CD14-positive monocyte (primary cell): ENCODE measurements at regions not wholly inside any gene's neighbourhood (a gene's known extent, or its start where the extent isn't known, plus 50 kb on each side); places are given as distances from the start of the nearest gene placed in this dataset.

Source experiments
- DNase-seq, 3 donors: peaks; one replicate each; pipeline ENCODE4 v3.0.0-alpha.2; 2011 to 2022
- H2AFZ ChIP-seq: 2 replicates; pipeline ENCODE4 v1.6.0; 2012; ENCODE audit warnings: mild to moderate bottlenecking, low read depth, low read length, inconsistent platforms; ENCODE audit not compliant: insufficient read depth, poor library complexity, severe bottlenecking
- H3K27ac ChIP-seq, 2 donors: 1 replicate in 1 of 2; 2 replicates in 1 of 2; pipeline ENCODE4 v1.5.1; 2012 to 2013; ENCODE audit warnings: low read length in 2 of 2, control low read depth in 1 of 2, inconsistent platforms in 1 of 2, low read depth in 1 of 2, mild to moderate bottlenecking in 1 of 2
- H3K27me3 ChIP-seq, 2 donors: one replicate each; pipeline versions ENCODE4 v1.6.0 to v1.6.1; 2011 to 2013; ENCODE audit warnings: low read length in 2 of 2; ENCODE audit not compliant: control insufficient read depth in 2 of 2, insufficient read depth in 2 of 2
- H3K36me3 ChIP-seq, 2 donors: replicated peaks in 1 of 2; 1 replicate in 1 of 2; 2 replicates in 1 of 2; pipeline versions ENCODE4 v1.5.1 to v1.6.1; 2012 to 2013; ENCODE audit warnings: low read length in 2 of 2, control low read depth in 1 of 2, inconsistent platforms in 1 of 2, mild to moderate bottlenecking in 1 of 2; ENCODE audit not compliant: insufficient read depth in 2 of 2, control insufficient read depth in 1 of 2
- H3K4me1 ChIP-seq, 2 donors: 1 replicate in 1 of 2; 2 replicates in 1 of 2; pipeline versions ENCODE4 v1.5.1 to v1.6.1; 2012 to 2013; ENCODE audit warnings: low read length in 2 of 2, control low read depth in 1 of 2, inconsistent platforms in 1 of 2, mild to moderate bottlenecking in 1 of 2, moderate library complexity in 1 of 2; ENCODE audit not compliant: insufficient read depth in 2 of 2, control insufficient read depth in 1 of 2
- H3K4me2 ChIP-seq: replicated peaks from 2 replicates; pipeline ENCODE3; 2012; ENCODE audit warnings: low read length, moderate library complexity, mild to moderate bottlenecking; ENCODE audit not compliant: poor library complexity, severe bottlenecking; ENCODE audit errors: extremely low read depth
- H3K4me3 ChIP-seq, 3 experiments: fragments of 200-600 bp in 1 of 3; sonication (generic) in 1 of 3; replicated peaks in 1 of 3; 1 replicate in 2 of 3; 2 replicates in 1 of 3; pipeline ENCODE4 v1.5.1; 2011 to 2013; ENCODE audit warnings: low read length in 3 of 3, mild to moderate bottlenecking in 3 of 3, control low read depth in 2 of 3, low read depth in 2 of 3, inconsistent platforms in 1 of 3, moderate library complexity in 1 of 3
- H3K79me2 ChIP-seq: 2 replicates; pipeline ENCODE4 v1.6.0; 2012; ENCODE audit warnings: mild to moderate bottlenecking, control low read depth, inconsistent platforms, low read length, moderate library complexity; ENCODE audit not compliant: insufficient read depth
- H3K9ac ChIP-seq: 2 replicates; pipeline ENCODE4 v1.6.0; 2017; ENCODE audit warnings: low read length, mild to moderate bottlenecking; ENCODE audit not compliant: insufficient read depth, poor library complexity, severe bottlenecking
- H3K9me3 ChIP-seq, 2 donors: replicated peaks in 1 of 2; 1 replicate in 1 of 2; 2 replicates in 1 of 2; pipeline versions ENCODE4 v1.5.1 to v1.6.1; 2012 to 2013; ENCODE audit warnings: low read length in 2 of 2, control low read depth in 1 of 2; ENCODE audit not compliant: control insufficient read depth in 1 of 2, insufficient read depth in 1 of 2
- H4K20me1 ChIP-seq: 2 replicates; pipeline ENCODE4 v1.6.0; 2012; ENCODE audit warnings: mild to moderate bottlenecking, low read length, control low read depth, moderate library complexity; ENCODE audit not compliant: insufficient read depth
- H3K27ac Mint-ChIP-seq, 7 donors: one replicate each; pipeline ENCODE4 v1.8.0; 2020; ENCODE audit warnings: mild to moderate bottlenecking in 7 of 7, mixed read lengths in 7 of 7, moderate library complexity in 6 of 7, inconsistent platforms in 2 of 7
- H3K27me3 Mint-ChIP-seq, 3 donors: one replicate each; pipeline ENCODE4 v1.8.0; 2021 to 2022; ENCODE audit warnings: low read depth in 3 of 3, mild to moderate bottlenecking in 3 of 3, mixed read lengths in 3 of 3, moderate library complexity in 3 of 3, inconsistent platforms in 1 of 3
- H3K36me3 Mint-ChIP-seq, 2 donors: one replicate each; pipeline ENCODE4 v1.8.0; 2020; ENCODE audit warnings: mixed read lengths in 2 of 2, inconsistent platforms in 1 of 2, mild to moderate bottlenecking in 1 of 2
- H3K4me1 Mint-ChIP-seq: one replicate; pipeline ENCODE4 v1.8.0; 2020; ENCODE audit warnings: mild to moderate bottlenecking, mixed read lengths
- H3K4me3 Mint-ChIP-seq, 2 donors: one replicate each; pipeline ENCODE4 v1.8.0; 2020; ENCODE audit warnings: mild to moderate bottlenecking in 2 of 2, mixed read lengths in 2 of 2, moderate library complexity in 1 of 2
- H3K9me3 Mint-ChIP-seq, 7 donors: one replicate each; pipeline ENCODE4 v1.8.0; 2020 to 2022; ENCODE audit warnings: mixed read lengths in 7 of 7, mild to moderate bottlenecking in 6 of 7, moderate library complexity in 6 of 7, inconsistent platforms in 2 of 7
- WGBS: methylation state at CpG from one replicate; pipeline ENCODE4 v1.1.5; 2013; ENCODE audit warnings: missing lambda C conversion rate; ENCODE audit not compliant: insufficient coverage; 5-methylcytosine and 5-hydroxymethylcytosine counted together
- intact Hi-C, 2 donors: fragments of 100-400 bp; cut with micrococcal nuclease; formaldehyde crosslinking; loops; one replicate each; pipeline versions ENCODE4 v1.15.0 to v1.15.1; 2023
- TF ChIP-seq, protein P1 (sequence below): fragments of 200-600 bp; IDR thresholded peaks from one replicate; pipeline ENCODE4 v1.8.0; 2022; ENCODE audit warnings: antibody characterized with exemption, mild to moderate bottlenecking

DNA sequence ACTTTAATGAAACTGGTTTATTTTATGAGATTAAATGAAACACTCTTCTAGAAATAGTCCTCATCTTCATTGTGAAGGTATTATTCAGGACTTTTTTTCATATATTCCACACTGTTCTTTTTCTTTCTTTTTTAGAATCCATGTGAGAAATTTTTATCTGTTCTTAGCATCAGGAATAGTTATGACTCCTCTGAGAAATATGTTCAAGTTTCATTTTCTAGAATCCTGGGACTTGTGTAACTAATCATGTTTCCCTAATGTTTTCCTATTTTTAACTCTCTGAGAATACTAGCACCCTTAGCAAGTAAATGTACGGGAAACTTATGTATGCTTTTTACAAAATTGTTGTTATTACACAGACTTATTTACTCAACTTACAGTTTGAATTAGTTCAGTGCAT is 407.8 kb downstream of the CBLN4 start:
- no peak overlapping the region for H3K27ac Mint-ChIP-seq
- Histone ChIP-seq H3K27me3 (no peaks in the 10 kb centered on the region), H3K27ac (no peak overlapping the region), H3K9ac (no peak overlapping the region), H2AFZ (no peak overlapping the region), H4K20me1 (no peaks in the 10 kb centered on the region), H3K4me3 (no peak overlapping the region), H3K36me3 (no peaks in the 10 kb centered on the region), H3K9me3 (no peaks in the 10 kb centered on the region), H3K79me2 (no peaks in the 10 kb centered on the region), H3K4me2 (no peak overlapping the region), H3K4me1 (no peaks in the 10 kb centered on the region)
- peaks cover 0 to 6% (median 1%) of the 10 kb centered on the region in 7 donors for H3K9me3 Mint-ChIP-seq
- intact Hi-C loops = no loop called here
- H3K36me3 Mint-ChIP-seq = no peaks in the 10 kb centered on the region
- TF ChIP-seq, protein P1, sequence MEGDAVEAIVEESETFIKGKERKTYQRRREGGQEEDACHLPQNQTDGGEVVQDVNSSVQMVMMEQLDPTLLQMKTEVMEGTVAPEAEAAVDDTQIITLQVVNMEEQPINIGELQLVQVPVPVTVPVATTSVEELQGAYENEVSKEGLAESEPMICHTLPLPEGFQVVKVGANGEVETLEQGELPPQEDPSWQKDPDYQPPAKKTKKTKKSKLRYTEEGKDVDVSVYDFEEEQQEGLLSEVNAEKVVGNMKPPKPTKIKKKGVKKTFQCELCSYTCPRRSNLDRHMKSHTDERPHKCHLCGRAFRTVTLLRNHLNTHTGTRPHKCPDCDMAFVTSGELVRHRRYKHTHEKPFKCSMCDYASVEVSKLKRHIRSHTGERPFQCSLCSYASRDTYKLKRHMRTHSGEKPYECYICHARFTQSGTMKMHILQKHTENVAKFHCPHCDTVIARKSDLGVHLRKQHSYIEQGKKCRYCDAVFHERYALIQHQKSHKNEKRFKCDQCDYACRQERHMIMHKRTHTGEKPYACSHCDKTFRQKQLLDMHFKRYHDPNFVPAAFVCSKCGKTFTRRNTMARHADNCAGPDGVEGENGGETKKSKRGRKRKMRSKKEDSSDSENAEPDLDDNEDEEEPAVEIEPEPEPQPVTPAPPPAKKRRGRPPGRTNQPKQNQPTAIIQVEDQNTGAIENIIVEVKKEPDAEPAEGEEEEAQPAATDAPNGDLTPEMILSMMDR = no peak
- H3K4me3 Mint-ChIP-seq = no peak overlapping the region
- DNase-seq = no peak
- no peaks in the 10 kb centered on the region for H3K4me1 Mint-ChIP-seq
- H3K27me3 Mint-ChIP-seq = no peaks in the 10 kb centered on the region
- WGBS = no CpG with 5 or more reads among the region's 1 CpG

DNA sequence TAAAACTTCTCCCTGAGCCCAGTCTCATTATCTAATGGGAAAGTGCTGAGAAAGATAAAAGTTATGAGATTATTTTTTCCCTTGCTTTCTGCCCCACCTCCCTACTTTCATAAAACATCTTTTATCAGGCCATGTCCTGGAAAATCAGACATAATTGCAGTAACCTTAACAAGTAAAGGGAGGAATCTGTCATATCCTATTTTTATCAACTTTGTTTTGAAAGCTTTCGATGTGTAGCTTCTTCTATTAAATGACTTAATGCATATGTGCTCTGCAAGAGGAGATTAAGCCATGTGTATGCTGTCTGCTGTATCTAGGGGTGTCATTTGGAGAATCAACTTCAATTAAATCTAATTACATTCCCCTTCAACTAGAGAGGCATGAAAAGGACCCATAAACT is 408.9 kb downstream of the CBLN4 start:
- Histone ChIP-seq H3K27ac (no peak overlapping the region), H3K79me2 (no peaks in the 10 kb centered on the region), H3K9me3 (no peaks in the 10 kb centered on the region), H3K27me3 (no peaks in the 10 kb centered on the region), H3K4me3 (no peak overlapping the region), H3K4me1 (no peaks in the 10 kb centered on the region), H2AFZ (no peak overlapping the region), H3K4me2 (no peak overlapping the region), H3K36me3 (no peaks in the 10 kb centered on the region), H4K20me1 (no peaks in the 10 kb centered on the region), H3K9ac (no peak overlapping the region)
- TF ChIP-seq, protein P1 = no peak
- no peaks in the 10 kb centered on the region for H3K36me3 Mint-ChIP-seq
- intact Hi-C loops = no loop called here
- peaks cover 0 to 4% (median 1%) of the 10 kb centered on the region in 7 donors for H3K9me3 Mint-ChIP-seq
- no peaks in the 10 kb centered on the region for H3K27me3 Mint-ChIP-seq
- DNase-seq = no peak
- no peak overlapping the region for H3K27ac Mint-ChIP-seq
- WGBS = no CpG with 5 or more reads among the region's 1 CpG
- H3K4me1 Mint-ChIP-seq = no peaks in the 10 kb centered on the region
- H3K4me3 Mint-ChIP-seq = no peak overlapping the region
